H1 (cell line): ENCODE measurements at regions not wholly inside any gene's neighbourhood (a gene's known extent, or its start where the extent isn't known, plus 50 kb on each side); places are given as distances from the start of the nearest gene placed in this dataset.

Experiments used
- CTCF ChIA-PET: fragments of 300-600 bp; sonication (Branson Sonifier 250); formaldehyde crosslinking; loops from one replicate; lab custom pipeline; 2021; ENCODE audit not compliant: partially characterized antibody; lab: Charles Lee
- POLR2A ChIA-PET: fragments of 300-600 bp; sonication (Branson Sonifier 250); formaldehyde crosslinking; loops from one replicate; lab custom pipeline; 2021; ENCODE audit warnings: inconsistent platforms; ENCODE audit not compliant: partially characterized antibody; lab: Charles Lee
- DNase-seq, 2 experiments: peaks; one replicate each; pipeline versions ENCODE4 v3.0.0 to v3.0.0-alpha.2; 2010 to 2022; ENCODE audit warnings: low spot score in 2 of 2, low read depth in 1 of 2, mixed read lengths in 1 of 2
- FAIRE-seq: peaks from 2 replicates; lab custom pipeline; 2011; peaks lifted over from hg19 to GRCh38; lab: Jason Lieb, UNC
- H2AFZ ChIP-seq: 2 replicates; pipeline ENCODE4 v1.8.1; 2012; ENCODE audit warnings: low read length, inconsistent platforms
- H2AK5ac ChIP-seq: 2 replicates; pipeline ENCODE4 v1.6.1; 2013; ENCODE audit warnings: low read depth, low read length
- H2BK120ac ChIP-seq: replicated peaks from 2 replicates; pipeline ENCODE3; 2013; ENCODE audit warnings: low read depth, low read length, inconsistent platforms
- H2BK12ac ChIP-seq: 2 replicates; pipeline ENCODE4 v1.6.1; 2013; ENCODE audit warnings: low read depth, low read length
- H2BK15ac ChIP-seq: 2 replicates; pipeline ENCODE4 v1.6.1; 2013; ENCODE audit warnings: low read length
- H2BK20ac ChIP-seq: 2 replicates; pipeline ENCODE4 v1.6.1; 2013; ENCODE audit warnings: low read length
- H2BK5ac ChIP-seq: 2 replicates; pipeline ENCODE4 v1.6.1; 2013; ENCODE audit warnings: low read depth, low read length
- H3K14ac ChIP-seq: 2 replicates; pipeline ENCODE4 v1.6.1; 2013; ENCODE audit warnings: inconsistent platforms; ENCODE audit not compliant: insufficient read length
- H3K18ac ChIP-seq: 2 replicates; pipeline ENCODE4 v1.6.1; 2013; ENCODE audit warnings: low read length; ENCODE audit errors: extremely low read depth
- H3K23ac ChIP-seq: 2 replicates; pipeline ENCODE4 v1.6.1; 2013; ENCODE audit warnings: inconsistent platforms; ENCODE audit not compliant: insufficient read length
- H3K23me2 ChIP-seq: 2 replicates; pipeline ENCODE4 v1.6.1; 2013; ENCODE audit warnings: low read depth, low read length
- H3K27ac ChIP-seq: 2 replicates; pipeline ENCODE4 v1.6.1; 2011; ENCODE audit warnings: low read depth, low read length, inconsistent platforms
- H3K27me3 ChIP-seq, 4 experiments: replicated peaks in 1 of 4; 1 replicate in 1 of 4; 2 replicates in 3 of 4; pipeline versions ENCODE4 v1.6.1 to v1.8.1; 2011 to 2013; ENCODE audit warnings: low read length in 3 of 4, mild to moderate bottlenecking in 3 of 4, inconsistent platforms in 2 of 4, mixed read lengths in 2 of 4, moderate library complexity in 1 of 4; ENCODE audit not compliant: control insufficient read depth in 3 of 4, insufficient read depth in 3 of 4; ENCODE audit errors: extremely low read depth in 1 of 4
- H3K36me3 ChIP-seq, 4 experiments: 2 replicates each; pipeline versions ENCODE4 v1.6.1 to v1.8.1; 2011 to 2013; ENCODE audit warnings: mild to moderate bottlenecking in 4 of 4, low read length in 3 of 4, moderate library complexity in 2 of 4, control low read depth in 1 of 4, inconsistent platforms in 1 of 4; ENCODE audit not compliant: insufficient read depth in 4 of 4, control insufficient read depth in 2 of 4
- H3K4ac ChIP-seq: replicated peaks from 2 replicates; pipeline ENCODE3; 2013; ENCODE audit warnings: low read length, low read depth, mixed read lengths, inconsistent platforms; ENCODE audit not compliant: insufficient read length
- H3K4me1 ChIP-seq, 4 experiments: replicated peaks in 1 of 4; 1 replicate in 1 of 4; 2 replicates in 3 of 4; pipeline versions ENCODE4 v1.6.1 to v1.8.1; 2011 to 2013; ENCODE audit warnings: low read length in 3 of 4, inconsistent platforms in 2 of 4, mixed read lengths in 1 of 4; ENCODE audit not compliant: insufficient read depth in 4 of 4, control insufficient read depth in 3 of 4
- H3K4me2 ChIP-seq, 2 experiments: 2 replicates each; pipeline versions ENCODE4 v1.6.1 to v1.8.1; 2011 to 2013; ENCODE audit warnings: low read depth in 2 of 2, low read length in 2 of 2, control low read depth in 1 of 2, inconsistent platforms in 1 of 2, mild to moderate bottlenecking in 1 of 2; ENCODE audit not compliant: insufficient read depth in 1 of 2
- H3K4me3 ChIP-seq, 4 experiments: fragments of 200-600, 300-600 bp in 1 of 4; sonication (generic), shearing (Covaris generic), sonication (Bioruptor Twin) in 1 of 4; 2 replicates each; pipeline versions ENCODE4 v1.5.1 to v1.8.1; 2011 to 2016; ENCODE audit warnings: low read length in 4 of 4, low read depth in 3 of 4, control low read depth in 2 of 4, inconsistent platforms in 2 of 4, mild to moderate bottlenecking in 2 of 4, mixed read lengths in 1 of 4, moderate library complexity in 1 of 4; ENCODE audit not compliant: insufficient read depth in 2 of 4; ENCODE audit errors: extremely low read depth in 1 of 4
- H3K56ac ChIP-seq: replicated peaks from 2 replicates; pipeline ENCODE3; 2013; ENCODE audit warnings: low read depth, mild to moderate bottlenecking, mixed read lengths, low read length, inconsistent platforms; ENCODE audit not compliant: insufficient read length
- H3K79me1 ChIP-seq: 2 replicates; pipeline ENCODE4 v1.6.1; 2013; ENCODE audit warnings: low read depth, low read length, control low read depth
- H3K79me2 ChIP-seq, 2 experiments: 2 replicates each; pipeline versions ENCODE4 v1.6.1 to v1.8.1; 2012 to 2013; ENCODE audit warnings: low read length in 2 of 2, mild to moderate bottlenecking in 2 of 2, inconsistent platforms in 1 of 2; ENCODE audit not compliant: insufficient read depth in 2 of 2, control insufficient read depth in 1 of 2
- H3K9ac ChIP-seq, 4 experiments: replicated peaks in 1 of 4; 1 replicate in 1 of 4; 2 replicates in 3 of 4; pipeline versions ENCODE4 v1.6.1 to v1.8.1; 2011 to 2013; ENCODE audit warnings: low read depth in 3 of 4, low read length in 3 of 4, control low read depth in 2 of 4, mild to moderate bottlenecking in 2 of 4, moderate library complexity in 2 of 4, inconsistent platforms in 1 of 4; ENCODE audit errors: extremely low read depth in 1 of 4
- H3K9me3 ChIP-seq, 2 experiments: 2 replicates each; pipeline versions ENCODE4 v1.6.1 to v1.8.1; 2012 to 2013; ENCODE audit warnings: mild to moderate bottlenecking in 2 of 2, moderate library complexity in 2 of 2, control low read depth in 1 of 2, inconsistent platforms in 1 of 2, low read depth in 1 of 2, low read length in 1 of 2, mixed read lengths in 1 of 2; ENCODE audit not compliant: insufficient read depth in 2 of 2
- H4K20me1 ChIP-seq, 2 experiments: replicated peaks in 1 of 2; 2 replicates each; pipeline versions ENCODE3 to v1.8.1; 2011 to 2013; ENCODE audit warnings: inconsistent platforms in 2 of 2, low read length in 2 of 2, mild to moderate bottlenecking in 1 of 2; ENCODE audit not compliant: insufficient read depth in 2 of 2, control insufficient read depth in 1 of 2
- H4K5ac ChIP-seq: 2 replicates; pipeline ENCODE4 v1.6.1; 2013; ENCODE audit warnings: low read length, low read depth, mixed read lengths, inconsistent platforms; ENCODE audit not compliant: insufficient read length
- H4K8ac ChIP-seq: 2 replicates; pipeline ENCODE4 v1.8.0; 2013; ENCODE audit warnings: mild to moderate bottlenecking, moderate library complexity, low read length, inconsistent platforms; ENCODE audit not compliant: insufficient read depth; ENCODE audit errors: extremely low read depth
- H4K91ac ChIP-seq: replicated peaks from 2 replicates; pipeline ENCODE3; 2013; ENCODE audit warnings: low read length, mixed read lengths, inconsistent platforms; ENCODE audit not compliant: insufficient read length
- ASH2L ChIP-seq: fragments of 200-600, 300-600 bp; sonication (generic); IDR thresholded peaks from one replicate; pipeline ENCODE4 v1.7.1; 2017; ENCODE audit warnings: low read length
- CBX8 ChIP-seq: fragments of 300-800, 300-1000 bp; sonication (generic); IDR thresholded peaks from 2 replicates; pipeline ENCODE4 v1.7.1; 2016; ENCODE audit warnings: low read depth, low read length, borderline replicate concordance
- CHD1 ChIP-seq: IDR thresholded peaks from 2 replicates; pipeline ENCODE4 v1.6.1; 2012; ENCODE audit warnings: low read depth, low read length, improper control_type of control experiment
- CTBP2 ChIP-seq: IDR thresholded peaks from 2 replicates; pipeline ENCODE4 v1.7.0; 2011; ENCODE audit warnings: borderline replicate concordance, mild to moderate bottlenecking, moderate library complexity, mixed read lengths, low read length; ENCODE audit not compliant: insufficient read depth, insufficient read length
- E2F6 ChIP-seq: IDR thresholded peaks from 2 replicates; pipeline ENCODE4 v1.6.1; 2012; ENCODE audit warnings: inconsistent platforms
- EGR1 ChIP-seq: IDR thresholded peaks from 2 replicates; pipeline ENCODE4 v1.6.1; 2011; ENCODE audit warnings: low read depth, low read length, borderline replicate concordance
- FOSL1 ChIP-seq: IDR thresholded peaks from 2 replicates; pipeline ENCODE4 v1.6.1; 2011; ENCODE audit warnings: mild to moderate bottlenecking, low read depth, low read length, moderate library complexity; ENCODE audit not compliant: insufficient read depth
- NRF1 ChIP-seq: IDR thresholded peaks from 2 replicates; pipeline ENCODE4 v1.6.1; 2011; ENCODE audit warnings: mild to moderate bottlenecking, low read depth, low read length, improper control_type of control experiment
- POLR2A ChIP-seq, 2 experiments: IDR thresholded peaks; 1 replicate in 1 of 2; 2 replicates in 1 of 2; pipeline ENCODE4 v1.6.1; 2011; ENCODE audit warnings: low read depth in 2 of 2, low read length in 2 of 2, mild to moderate bottlenecking in 2 of 2; ENCODE audit errors: control extremely low read depth in 1 of 2
- RAD21 ChIP-seq, 2 experiments: IDR thresholded peaks in 1 of 2; conservative IDR thresholded peaks in 1 of 2; 2 replicates each; pipeline ENCODE4 v1.6.1; 2011; ENCODE audit warnings: low read depth in 2 of 2, low read length in 2 of 2, improper control_type of control experiment in 1 of 2, inconsistent platforms in 1 of 2, mild to moderate bottlenecking in 1 of 2, moderate library complexity in 1 of 2
- RFX5 ChIP-seq: IDR thresholded peaks from 2 replicates; pipeline ENCODE4 v1.6.1; 2011; ENCODE audit warnings: low read depth, low read length, improper control_type of control experiment, borderline replicate concordance
- SIN3A ChIP-seq, 2 experiments: IDR thresholded peaks in 1 of 2; conservative IDR thresholded peaks in 1 of 2; 2 replicates each; pipeline ENCODE4 v1.6.1; 2011 to 2012; ENCODE audit warnings: low read length in 2 of 2, improper control_type of control experiment in 1 of 2, low read depth in 1 of 2, mild to moderate bottlenecking in 1 of 2
- TAF1 ChIP-seq: IDR thresholded peaks from 2 replicates; pipeline ENCODE4 v1.6.1; 2011; ENCODE audit warnings: mild to moderate bottlenecking, low read depth, low read length
- TBP ChIP-seq: IDR thresholded peaks from 2 replicates; pipeline ENCODE4 v1.6.1; 2011; ENCODE audit warnings: low read depth, low read length, improper control_type of control experiment
- TCF12 ChIP-seq: IDR thresholded peaks from 2 replicates; pipeline ENCODE4 v1.6.1; 2011; ENCODE audit warnings: low read depth, mild to moderate bottlenecking, low read length
- WGBS, 2 experiments: shearing (Covaris generic) in 1 of 2; methylation state at CpG; one replicate each; pipeline versions ENCODE4 v1.1.6 to v1.1.7; 2013 to 2015; ENCODE audit warnings: low lambda C conversion rate in 2 of 2, mixed read lengths in 2 of 2, inconsistent platforms in 1 of 2, low coverage in 1 of 2, missing lambda C conversion rate in 1 of 2; ENCODE audit not compliant: insufficient replicate concordance in 2 of 2, insufficient coverage in 1 of 2, insufficient read length in 1 of 2; ENCODE audit errors: extremely low coverage in 1 of 2, missing lambda C conversion rate in 1 of 2; 5-methylcytosine and 5-hydroxymethylcytosine counted together

- H4K91ac ChIP-seq, result no peak overlapping the region
- H2BK120ac ChIP-seq, result no peak overlapping the region
- H3K4me2 ChIP-seq, result no peak overlapping the region
- H2BK12ac ChIP-seq, result no peak overlapping the region
- FAIRE-seq (no peak), DNase-seq (no peak)
- no peaks in the 10 kb centered on the region; a peak in 1 of 4 replicates for H3K9me3 ChIP-seq
- no peaks in the 10 kb centered on the region for H3K79me2 ChIP-seq
- H2BK15ac ChIP-seq, result no peak overlapping the region
- no peaks in the 10 kb centered on the region for H3K36me3 ChIP-seq
- 95% methylated on average over 17 of the region's 19 CpGs; no CpG with 5 or more reads in 1 of the 2 experiments for WGBS, 2 experiments
- H3K9ac ChIP-seq, result no peak overlapping the region
- H3K23ac ChIP-seq, result no peak overlapping the region
- no peaks in the 10 kb centered on the region for H3K79me1 ChIP-seq
- H4K20me1 ChIP-seq, result no peaks in the 10 kb centered on the region
- H4K5ac ChIP-seq, result no peak overlapping the region
- H2BK5ac ChIP-seq, result no peak overlapping the region
- ChIA-PET CTCF (interaction anchor here (0.9 to 1.2 kb wide), 2 partner anchors 15 to 205 kb away, joined by 3 read pairs; no protein-coding TSS in a partner anchor), POLR2A (no interaction called here)
- H3K4me1 ChIP-seq, result no peaks in the 10 kb centered on the region
- no peak overlapping the region for H3K4me3 ChIP-seq
- no peak overlapping the region for H2BK20ac ChIP-seq
- no peak overlapping the region for H3K18ac ChIP-seq
- no peak for TF ChIP-seq POLR2A (IDR thresholded peaks at IDR 0.05; ENCODE audit: control extremely low read depth in 1 of 2, low read depth in 2 of 2, low read length in 2 of 2)
- no peak for TF ChIP-seq CTBP2
- TF ChIP-seq SIN3A (conservative IDR thresholded peaks at IDR 0.05 in 1 of 2, IDR thresholded peaks at IDR 0.05 in 1 of 2; ENCODE audit: low read depth in 1 of 2, low read length in 2 of 2), result no peak
- no peak for TF ChIP-seq FOSL1
- no peak for TF ChIP-seq EGR1
- TF ChIP-seq CHD1, result no peak
- no peak for TF ChIP-seq E2F6
- TF ChIP-seq ASH2L, result no peak
- no peak for TF ChIP-seq NRF1
- no peak for TF ChIP-seq TBP
- TF ChIP-seq RFX5, result no peak
- TF ChIP-seq TCF12, result no peak
- no peak for TF ChIP-seq CBX8
- no peak for TF ChIP-seq RAD21 (IDR thresholded peaks at IDR 0.05 in 1 of 2, conservative IDR thresholded peaks at IDR 0.05 in 1 of 2; ENCODE audit: low read depth in 2 of 2, low read length in 2 of 2)
- no peak for TF ChIP-seq TAF1
- H2AFZ ChIP-seq, result no peak overlapping the region
- H3K14ac ChIP-seq, result no peak overlapping the region
- no peak overlapping the region for H2AK5ac ChIP-seq
- no peak overlapping the region for H3K56ac ChIP-seq
- no peak overlapping the region for H3K4ac ChIP-seq
- H3K27me3 ChIP-seq, result no peaks in the 10 kb centered on the region
- H3K27ac ChIP-seq, result no peak overlapping the region
- H3K23me2 ChIP-seq, result no peaks in the 10 kb centered on the region
- H4K8ac ChIP-seq, result no peak overlapping the region
These were observed 200.0 kb upstream of the MKI67 start for GRCh38 chr10:128326251-128326650.
